Mesodermal cell (in vitro differentiated cells): ENCODE measurements at regions not wholly inside any gene's neighbourhood (a gene's known extent, or its start where the extent isn't known, plus 50 kb on each side); places are given as distances from the start of the nearest gene placed in this dataset.

ENCODE experiments used
- H3K27ac ChIP-seq: 2 replicates; pipeline ENCODE4 v1.7.0; 2013; ENCODE audit warnings: mild to moderate bottlenecking, low read depth, low read length, moderate library complexity; ENCODE audit not compliant: severe bottlenecking
- H3K36me3 ChIP-seq: 2 replicates; pipeline ENCODE4 v1.7.1; 2013; ENCODE audit warnings: mild to moderate bottlenecking, low read length, moderate library complexity; ENCODE audit not compliant: control insufficient read depth, insufficient read depth
- H3K4me1 ChIP-seq: one replicate; pipeline ENCODE4 v1.7.1; 2013; ENCODE audit warnings: mild to moderate bottlenecking, low read length; ENCODE audit not compliant: insufficient read depth, control insufficient read depth, poor library complexity, severe bottlenecking
- H3K4me3 ChIP-seq: 2 replicates; pipeline ENCODE4 v1.7.0; 2013; ENCODE audit warnings: low read length, control low read depth, mild to moderate bottlenecking; ENCODE audit not compliant: insufficient read depth, poor library complexity, severe bottlenecking; ENCODE audit errors: extremely low read depth
- H3K9me3 ChIP-seq: 2 replicates; pipeline ENCODE4 v1.7.1; 2013; ENCODE audit warnings: mild to moderate bottlenecking, low read length, moderate library complexity; ENCODE audit not compliant: control insufficient read depth
- WGBS, 2 experiments: methylation state at CpG; one replicate each; pipeline ENCODE4 v1.1.5; 2013; ENCODE audit warnings: missing lambda C conversion rate in 2 of 2; ENCODE audit not compliant: insufficient coverage in 2 of 2; 5-methylcytosine and 5-hydroxymethylcytosine counted together

GRCh38 chr13:62296812-62297211 lies 881.2 kb upstream of the PCDH20 start:
- H3K27ac ChIP-seq: no peak overlapping the region
- H3K4me1 ChIP-seq: no peaks in the 10 kb centered on the region
- H3K36me3 ChIP-seq: no peaks in the 10 kb centered on the region
- H3K4me3 ChIP-seq: no peak overlapping the region
- H3K9me3 ChIP-seq: no peaks in the 10 kb centered on the region

- 87 to 94% methylated on average over 2 to 3 of the region's 4 CpGs for WGBS, 2 experiments
- H3K27ac ChIP-seq: no peak overlapping the region
These were observed 878.6 kb upstream of the PCDH20 start for GRCh38 chr13:62294244-62294643.

DNA sequence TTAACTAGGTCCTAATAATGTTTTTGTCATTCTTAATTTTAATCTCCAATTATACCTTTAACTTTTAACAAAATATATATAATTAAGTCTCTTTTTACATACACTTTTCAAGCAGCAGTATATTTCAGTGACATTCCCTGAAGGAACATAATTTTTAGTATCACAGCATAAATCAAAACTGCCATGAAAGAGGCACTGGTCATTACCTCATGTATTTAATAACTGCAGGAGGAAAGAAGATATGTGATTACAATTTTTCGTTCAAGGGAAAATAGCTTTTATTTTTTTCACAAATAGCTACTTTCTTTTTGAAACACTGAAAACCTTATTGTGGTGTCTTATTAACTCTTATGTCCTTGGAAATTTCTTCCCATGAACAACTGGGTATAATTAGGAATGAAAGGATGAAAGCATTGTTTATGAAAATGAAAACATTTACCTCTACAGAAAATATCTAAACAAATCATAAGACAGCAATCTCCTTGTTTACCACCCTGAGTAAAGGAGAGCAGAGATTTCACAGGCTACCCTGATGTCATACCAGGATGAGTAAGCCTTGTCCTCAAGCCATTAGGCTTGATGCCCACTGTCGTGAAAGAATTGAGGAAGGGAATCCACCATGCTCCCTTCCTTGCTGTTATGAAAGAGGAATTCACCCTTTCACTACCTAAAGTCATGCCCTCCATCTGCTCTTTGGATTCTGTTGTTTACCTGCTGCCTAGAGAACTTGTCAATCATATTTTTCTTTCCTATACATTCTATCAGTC lies 877.2 kb upstream of the PCDH20 start:
- no peaks in the 10 kb centered on the region for H3K9me3 ChIP-seq
- no peak overlapping the region for H3K27ac ChIP-seq
- 50 to 75% methylated on average over 1 of the region's 2 CpGs for WGBS, 2 experiments
- H3K36me3 ChIP-seq: no peaks in the 10 kb centered on the region
- H3K4me1 ChIP-seq: no peaks in the 10 kb centered on the region
- no peak overlapping the region for H3K4me3 ChIP-seq

More at GRCh38 chr13:62294244-62294643, 878.6 kb upstream of the PCDH20 start:
- no peaks in the 10 kb centered on the region for H3K9me3 ChIP-seq
- H3K4me3 ChIP-seq: no peak overlapping the region
- H3K4me1 ChIP-seq: no peaks in the 10 kb centered on the region
- no peaks in the 10 kb centered on the region for H3K36me3 ChIP-seq

GRCh38 chr13:62290542-62290941 lies 874.9 kb upstream of the PCDH20 start:
- H3K4me1 ChIP-seq: no peaks in the 10 kb centered on the region
- no peaks in the 10 kb centered on the region for H3K36me3 ChIP-seq
- H3K4me3 ChIP-seq: no peak overlapping the region
- H3K27ac ChIP-seq: no peak overlapping the region
- no peaks in the 10 kb centered on the region for H3K9me3 ChIP-seq

GRCh38 chr13:62287764-62288163 lies 872.1 kb upstream of the PCDH20 start:
- WGBS, 2 experiments: no CpG with 5 or more reads among the region's 2 CpGs
- no peaks in the 10 kb centered on the region for H3K36me3 ChIP-seq

DNA sequence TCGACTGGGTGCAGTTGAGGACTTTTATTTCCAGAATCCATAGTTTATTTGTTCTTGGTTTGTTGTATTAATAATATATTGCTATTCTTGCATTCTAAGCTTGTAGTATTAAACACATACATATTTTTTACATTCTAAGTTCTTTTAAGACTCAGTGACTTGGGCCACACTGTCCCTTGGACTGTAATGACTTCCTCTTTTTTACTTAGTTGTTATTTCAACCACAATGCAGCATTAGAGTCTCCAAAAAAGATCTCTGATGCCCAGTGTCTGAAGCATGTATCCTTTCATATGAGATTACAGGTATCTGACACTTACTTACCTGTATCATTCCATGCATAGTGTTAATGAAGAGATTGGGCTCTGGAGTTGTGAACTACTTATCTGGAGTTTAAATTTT lies 864.9 kb upstream of the PCDH20 start:
- Histone ChIP-seq H3K4me1 (peaks cover 10% of the 10 kb centered on the region), H3K4me3 (no peak overlapping the region), H3K9me3 (no peaks in the 10 kb centered on the region), H3K36me3 (no peaks in the 10 kb centered on the region), H3K27ac (no peak overlapping the region)
- no CpG with 5 or more reads among the region's 1 CpG for WGBS, 2 experiments

More at GRCh38 chr13:62287764-62288163, 872.1 kb upstream of the PCDH20 start:
- peaks cover 7% of the 10 kb centered on the region for H3K4me1 ChIP-seq
- no peak overlapping the region for H3K27ac ChIP-seq
- no peaks in the 10 kb centered on the region for H3K9me3 ChIP-seq
- H3K4me3 ChIP-seq: no peak overlapping the region

DNA sequence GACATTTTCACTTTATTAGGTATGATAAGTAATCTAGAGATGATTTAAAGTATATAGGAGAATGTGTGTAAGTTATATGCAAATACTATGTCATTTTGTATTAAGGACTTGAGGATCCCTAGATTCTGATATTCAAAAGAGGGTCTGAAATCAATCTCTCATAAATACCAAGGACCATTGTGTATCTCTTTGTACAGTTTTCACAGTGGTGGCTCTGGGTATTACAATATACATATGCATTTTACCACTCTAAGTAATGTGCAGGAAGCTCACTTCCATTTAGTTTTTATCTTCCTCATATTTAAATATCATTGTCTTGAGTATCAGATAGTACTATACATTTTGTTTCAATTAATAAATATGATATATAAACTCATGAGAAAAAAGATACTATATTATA lies 862.6 kb upstream of the PCDH20 start:
- Histone ChIP-seq H3K4me3 (no peak overlapping the region), H3K4me1 (peaks cover 4% of the 10 kb centered on the region), H3K9me3 (no peaks in the 10 kb centered on the region), H3K27ac (no peak overlapping the region), H3K36me3 (no peaks in the 10 kb centered on the region)

- no peaks in the 10 kb centered on the region for H3K9me3 ChIP-seq
- no peaks in the 10 kb centered on the region for H3K36me3 ChIP-seq
- H3K4me1 ChIP-seq: peaks cover 7% of the 10 kb centered on the region
- H3K4me3 ChIP-seq: no peak overlapping the region
- no peak overlapping the region for H3K27ac ChIP-seq
- WGBS, 2 experiments: 90 to 100% methylated on average over 1 to 2 of the region's 2 CpGs
These were observed 836.1 kb upstream of the PCDH20 start for GRCh38 chr13:62251734-62252133.

DNA sequence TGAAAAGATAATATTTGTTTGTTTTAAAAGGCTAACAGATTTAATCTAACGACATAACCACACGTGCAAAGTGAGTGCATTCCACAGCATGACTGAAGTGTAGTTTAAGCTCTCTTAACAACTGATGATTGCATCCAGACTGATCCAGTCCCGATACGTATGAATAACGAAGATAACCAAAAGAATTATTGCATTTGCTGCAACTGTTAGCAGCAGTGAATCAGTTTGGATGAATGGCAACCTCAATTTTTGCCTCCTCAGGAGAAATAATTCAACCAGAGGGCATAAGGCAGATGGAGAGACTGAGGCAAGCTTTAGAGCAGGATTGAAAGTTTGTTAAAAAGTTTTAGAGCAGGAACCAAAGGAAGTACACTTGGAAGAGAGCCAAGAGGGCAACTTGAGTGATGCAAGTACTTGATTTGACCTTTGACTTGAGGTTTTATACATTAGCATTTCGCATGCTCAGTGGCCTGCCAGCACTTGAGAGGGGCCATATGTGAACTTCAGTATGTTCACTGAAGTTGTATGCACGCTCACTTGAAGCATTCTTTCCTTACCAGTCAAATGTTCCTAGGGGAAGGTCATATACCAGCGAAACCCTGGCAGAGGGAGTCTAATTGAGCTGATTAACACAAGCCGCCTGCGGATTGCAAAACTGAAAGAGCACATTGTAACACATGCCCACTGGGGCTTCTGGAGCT lies 835.0 kb upstream of the PCDH20 start:
- Histone ChIP-seq H3K36me3 (no peaks in the 10 kb centered on the region), H3K4me1 (peaks cover 7% of the 10 kb centered on the region), H3K9me3 (no peaks in the 10 kb centered on the region), H3K4me3 (no peak overlapping the region), H3K27ac (peak overlapping the region; percentile 67)
- WGBS, 2 experiments: 85 to 95% methylated on average over 7 to 9 of the region's 10 CpGs

GRCh38 chr13:62246581-62246980 lies 830.9 kb upstream of the PCDH20 start:
- Histone ChIP-seq H3K27ac (no peak overlapping the region), H3K4me1 (peaks cover 7% of the 10 kb centered on the region), H3K9me3 (no peaks in the 10 kb centered on the region), H3K4me3 (no peak overlapping the region), H3K36me3 (no peaks in the 10 kb centered on the region)
- WGBS, 2 experiments: 100% methylated on average over 1 of the region's 1 CpG

DNA sequence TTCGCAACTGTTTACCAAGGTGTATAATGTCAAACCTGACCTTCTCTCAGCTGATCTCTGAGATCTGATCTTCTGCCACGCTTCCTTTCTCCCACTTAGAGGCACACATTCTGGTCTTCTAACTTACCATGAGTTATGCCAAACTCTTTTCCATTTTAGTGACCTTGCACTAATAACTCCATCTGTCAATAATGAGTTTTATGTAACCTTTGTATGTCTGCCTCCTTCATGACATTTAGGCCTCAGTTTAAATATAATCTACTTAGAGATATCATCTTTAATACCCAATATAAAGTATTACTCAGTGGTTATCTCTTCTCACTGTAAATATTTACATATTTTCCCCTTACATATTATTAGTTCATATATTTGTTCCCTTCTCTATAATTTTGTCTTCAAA lies 827.5 kb upstream of the PCDH20 start:
- Histone ChIP-seq H3K4me1 (no peaks in the 10 kb centered on the region), H3K4me3 (no peak overlapping the region), H3K9me3 (no peaks in the 10 kb centered on the region), H3K36me3 (no peaks in the 10 kb centered on the region), H3K27ac (no peak overlapping the region)
- 70 to 86% methylated on average over 2 of the region's 2 CpGs for WGBS, 2 experiments
